ENCODE measurements at regions not wholly inside any gene's neighbourhood (a gene's known extent, or its start where the extent isn't known, plus 50 kb on each side); places are given as distances from the start of the nearest gene placed in this dataset.
"Not testable (repeated sequence)": the region's sequence is repeated elsewhere in the genome, so short reads cannot be mapped to it uniquely, and the experiment has no call there.

GRCh38 chr1:114249691-114250090 is 96.0 kb upstream of the SYT6 start:
- dilution Hi-C loops (cut with MboI; ENCODE audit: extremely low pct_ligation_motif_present, low sequenced_read_pairs): no loop called here
- no peak for FAIRE-seq
- no peak overlapping the region for H3K27ac ChIP-seq (ENCODE audit: control insufficient read depth, insufficient read depth, low read length)

GRCh38 chr1:114248162-114248561 is 94.5 kb upstream of the SYT6 start:
- FAIRE-seq: no peak
- no peak overlapping the region for H2AFZ ChIP-seq (ENCODE audit: control insufficient read depth, low read length)
- no peak for TF ChIP-seq EZH2 (IDR thresholded peaks at IDR 0.05; ENCODE audit: low read length)
- TF ChIP-seq CTCF (optimal IDR thresholded peaks at IDR 0.05 in 1 of 3, IDR thresholded peaks at IDR 0.05 in 1 of 3, conservative IDR thresholded peaks at IDR 0.05 in 1 of 3; ENCODE audit: extremely low read depth in 1 of 3, insufficient read depth in 2 of 3, low read length in 3 of 3): no peak
- H3K36me3 ChIP-seq (ENCODE audit: control insufficient read depth in 2 of 2, extremely low read depth in 1 of 2, insufficient read depth in 2 of 2, low read length in 2 of 2): no peaks in the 10 kb centered on the region
- no peak overlapping the region for H3K9ac ChIP-seq (ENCODE audit: control insufficient read depth, extremely low read depth, insufficient read depth, low read length)
- dilution Hi-C loops (cut with MboI; ENCODE audit: extremely low pct_ligation_motif_present, low sequenced_read_pairs): no loop called here
- DNase-seq (ENCODE audit: low read depth, low spot score): no peak
- H3K9me1 ChIP-seq (ENCODE audit: control insufficient read depth, extremely low read depth, insufficient read depth, low read length): no peaks in the 10 kb centered on the region
- no peaks in the 10 kb centered on the region for H4K20me1 ChIP-seq (ENCODE audit: control insufficient read depth, extremely low read depth, insufficient read depth, low read length)
- no peaks in the 10 kb centered on the region for H3K9me3 ChIP-seq (ENCODE audit: control insufficient read depth, low read depth, low read length)
- no peak overlapping the region for H3K4me3 ChIP-seq (ENCODE audit: control insufficient read depth in 2 of 3, extremely low read depth in 1 of 3, insufficient read depth in 2 of 3, low read depth in 1 of 3, low read length in 3 of 3)
- no peak overlapping the region for H3K4me2 ChIP-seq (ENCODE audit: control insufficient read depth, extremely low read depth, insufficient read depth, low read depth, low read length)
- peaks cover 5% of the 10 kb centered on the region for H3K27me3 ChIP-seq (ENCODE audit: control insufficient read depth, extremely low read depth, insufficient read depth, low read length)
- H3K79me2 ChIP-seq (ENCODE audit: control insufficient read depth, insufficient read depth, low read length): no peaks in the 10 kb centered on the region
- H3K4me1 ChIP-seq (ENCODE audit: control insufficient read depth, extremely low read depth, insufficient read depth, low read length): no peaks in the 10 kb centered on the region
- H3K27ac ChIP-seq (ENCODE audit: control insufficient read depth, insufficient read depth, low read length): no peak overlapping the region

More at GRCh38 chr1:114249691-114250090, 96.0 kb upstream of the SYT6 start:
- TF ChIP-seq EZH2 (IDR thresholded peaks at IDR 0.05; ENCODE audit: low read length) (no peak), CTCF (optimal IDR thresholded peaks at IDR 0.05 in 1 of 3, IDR thresholded peaks at IDR 0.05 in 1 of 3, conservative IDR thresholded peaks at IDR 0.05 in 1 of 3; ENCODE audit: extremely low read depth in 1 of 3, insufficient read depth in 2 of 3, low read length in 3 of 3) (no peak)
- Histone ChIP-seq H4K20me1 (ENCODE audit: control insufficient read depth, extremely low read depth, insufficient read depth, low read length) (no peaks in the 10 kb centered on the region), H3K4me1 (ENCODE audit: control insufficient read depth, extremely low read depth, insufficient read depth, low read length) (no peaks in the 10 kb centered on the region), H3K27me3 (ENCODE audit: control insufficient read depth, extremely low read depth, insufficient read depth, low read length) (peaks cover 5% of the 10 kb centered on the region), H3K36me3 (ENCODE audit: control insufficient read depth in 2 of 2, extremely low read depth in 1 of 2, insufficient read depth in 2 of 2, low read length in 2 of 2) (no peaks in the 10 kb centered on the region), H3K9ac (ENCODE audit: control insufficient read depth, extremely low read depth, insufficient read depth, low read length) (no peak overlapping the region), H3K9me1 (ENCODE audit: control insufficient read depth, extremely low read depth, insufficient read depth, low read length) (no peaks in the 10 kb centered on the region), H3K9me3 (ENCODE audit: control insufficient read depth, low read depth, low read length) (no peaks in the 10 kb centered on the region), H3K4me2 (ENCODE audit: control insufficient read depth, extremely low read depth, insufficient read depth, low read depth, low read length) (no peak overlapping the region), H3K79me2 (ENCODE audit: control insufficient read depth, insufficient read depth, low read length) (no peaks in the 10 kb centered on the region), H3K4me3 (ENCODE audit: control insufficient read depth in 2 of 3, extremely low read depth in 1 of 3, insufficient read depth in 2 of 3, low read depth in 1 of 3, low read length in 3 of 3) (no peak overlapping the region), H2AFZ (ENCODE audit: control insufficient read depth, low read length) (no peak overlapping the region)
- no peak for DNase-seq (ENCODE audit: low read depth, low spot score)

- H4K20me1 ChIP-seq (ENCODE audit: control insufficient read depth, extremely low read depth, insufficient read depth, low read length); H3K79me2 ChIP-seq (ENCODE audit: control insufficient read depth, insufficient read depth, low read length); FAIRE-seq; H3K4me3 ChIP-seq (ENCODE audit: control insufficient read depth in 2 of 3, extremely low read depth in 1 of 3, insufficient read depth in 2 of 3, low read depth in 1 of 3, low read length in 3 of 3); H3K27ac ChIP-seq (ENCODE audit: control insufficient read depth, insufficient read depth, low read length); H3K9me1 ChIP-seq (ENCODE audit: control insufficient read depth, extremely low read depth, insufficient read depth, low read length); H3K36me3 ChIP-seq (ENCODE audit: control insufficient read depth in 2 of 2, extremely low read depth in 1 of 2, insufficient read depth in 2 of 2, low read length in 2 of 2); H2AFZ ChIP-seq (ENCODE audit: control insufficient read depth, low read length); H3K9me3 ChIP-seq (ENCODE audit: control insufficient read depth, low read depth, low read length); DNase-seq (ENCODE audit: low read depth, low spot score); H3K9ac ChIP-seq (ENCODE audit: control insufficient read depth, extremely low read depth, insufficient read depth, low read length); dilution Hi-C loops (cut with MboI; ENCODE audit: extremely low pct_ligation_motif_present, low sequenced_read_pairs); H3K27me3 ChIP-seq (ENCODE audit: control insufficient read depth, extremely low read depth, insufficient read depth, low read length); H3K4me1 ChIP-seq (ENCODE audit: control insufficient read depth, extremely low read depth, insufficient read depth, low read length); H3K4me2 ChIP-seq (ENCODE audit: control insufficient read depth, extremely low read depth, insufficient read depth, low read depth, low read length): not testable (repeated sequence)
Measured at GRCh38 chr1:114242531-114243210, 89.0 kb upstream of the SYT6 start.

Measured in keratinocyte (primary cell).